Suppressor macrophage treated with lipopolysaccharide for 4 hours (primary cell): ENCODE measurements at regions not wholly inside any gene's neighbourhood (a gene's known extent, or its start where the extent isn't known, plus 50 kb on each side); places are given as distances from the start of the nearest gene placed in this dataset.
"Not testable (repeated sequence)": the region's sequence is repeated elsewhere in the genome, so short reads cannot be mapped to it uniquely, and the experiment has no call there.

ENCODE experiments used
- DNase-seq: peaks from one replicate; pipeline ENCODE4 v3.0.0-alpha.2; 2020

- DNase-seq = peak; percentile 41
Measured at GRCh38 chr1:98325646-98326440, 335.7 kb upstream of the SNX7 start.

GRCh38 chr1:98323906-98324358, 337.6 kb upstream of the SNX7 start:
- DNase-seq = peak; percentile 74

GRCh38 chr1:98323388-98323787, 338.1 kb upstream of the SNX7 start:
- peak; percentile 87 for DNase-seq

- no peak for DNase-seq
Measured at GRCh38 chr1:98322966-98323365, 338.6 kb upstream of the SNX7 start.

GRCh38 chr1:98322086-98322485, 339.4 kb upstream of the SNX7 start:
- DNase-seq = no peak

GRCh38 chr1:98321191-98321590, 340.3 kb upstream of the SNX7 start:
- DNase-seq = no peak

GRCh38 chr1:98316286-98316905, 345.1 kb upstream of the SNX7 start:
- no peak for DNase-seq

GRCh38 chr1:98315309-98315708, 346.2 kb upstream of the SNX7 start:
- no peak for DNase-seq

GRCh38 chr1:98314601-98315000, 346.9 kb upstream of the SNX7 start:
- DNase-seq = no peak

- DNase-seq = no peak
Measured at GRCh38 chr1:98306517-98307089, 354.9 kb upstream of the SNX7 start.

GRCh38 chr1:98305362-98305761, 356.2 kb upstream of the SNX7 start:
- DNase-seq = no peak

GRCh38 chr1:98304888-98305287, 356.6 kb upstream of the SNX7 start:
- no peak for DNase-seq

GRCh38 chr1:98299861-98300260, 361.7 kb upstream of the SNX7 start:
- no peak for DNase-seq

- no peak for DNase-seq
Measured at GRCh38 chr1:98299313-98299712, 362.2 kb upstream of the SNX7 start.

- no peak for DNase-seq
Measured at GRCh38 chr1:98298319-98298718, 363.2 kb upstream of the SNX7 start.

- no peak for DNase-seq
Measured at GRCh38 chr1:98296681-98297080, 364.8 kb upstream of the SNX7 start.

GRCh38 chr1:98294127-98294526, 367.4 kb upstream of the SNX7 start:
- no peak for DNase-seq

- no peak for DNase-seq
Measured at GRCh38 chr1:98292994-98293393, 368.5 kb upstream of the SNX7 start.

GRCh38 chr1:98289311-98289710, 368.5 kb upstream of the DPYD start:
- DNase-seq = no peak

- no peak for DNase-seq
Measured at GRCh38 chr1:98288494-98288893, 367.7 kb upstream of the DPYD start.

GRCh38 chr1:98287626-98288025, 366.8 kb upstream of the DPYD start:
- peak; percentile 62 for DNase-seq

- no peak for DNase-seq
Measured at GRCh38 chr1:98286656-98287055, 365.8 kb upstream of the DPYD start.

GRCh38 chr1:98285286-98285685, 364.5 kb upstream of the DPYD start:
- not testable (repeated sequence) for DNase-seq

GRCh38 chr1:98280049-98280448, 359.2 kb upstream of the DPYD start:
- no peak for DNase-seq
